Parathyroid adenoma (tissue), 2 donors: ENCODE measurements at regions not wholly inside any gene's neighbourhood (a gene's known extent, or its start where the extent isn't known, plus 50 kb on each side); places are given as distances from the start of the nearest gene placed in this dataset.

Experiments used
- H2AFZ ChIP-seq: fragments of 300-600 bp; sonication (generic); one replicate; pipeline ENCODE4 v1.7.0; 2017; ENCODE audit warnings: antibody characterized with exemption, mild to moderate bottlenecking
- H3K27ac ChIP-seq: fragments of 300-600 bp; sonication (generic); one replicate; pipeline ENCODE4 v1.7.0; 2017
- H3K27me3 ChIP-seq: fragments of 300-600 bp; sonication (generic); one replicate; pipeline ENCODE4 v1.7.0; 2017; ENCODE audit warnings: low read length; ENCODE audit not compliant: control insufficient read depth, insufficient read depth
- H3K36me3 ChIP-seq: fragments of 300-600 bp; sonication (generic); one replicate; pipeline ENCODE4 v1.7.0; 2017; ENCODE audit warnings: low read length; ENCODE audit not compliant: control insufficient read depth, insufficient read depth
- H3K4me1 ChIP-seq: fragments of 300-600 bp; sonication (generic); one replicate; pipeline ENCODE4 v1.7.0; 2017; ENCODE audit warnings: control low read depth
- H3K4me2 ChIP-seq: fragments of 300-600 bp; sonication (generic); one replicate; pipeline ENCODE4 v1.7.0; 2017; ENCODE audit warnings: low read length
- H3K4me3 ChIP-seq: fragments of 300-600 bp; sonication (generic); one replicate; pipeline ENCODE4 v1.7.0; 2017; ENCODE audit warnings: low read depth, low read length
- H3K79me2 ChIP-seq: fragments of 300-600 bp; sonication (generic); one replicate; pipeline ENCODE4 v1.7.0; 2017; ENCODE audit warnings: control low read depth
- H3K9ac ChIP-seq: fragments of 300-600 bp; sonication (generic); one replicate; pipeline ENCODE4 v1.7.0; 2017; ENCODE audit warnings: mild to moderate bottlenecking
- H3K9me3 ChIP-seq: fragments of 300-600 bp; sonication (generic); one replicate; pipeline ENCODE4 v1.7.0; 2017; ENCODE audit warnings: low read length; ENCODE audit not compliant: control insufficient read depth
- CTCF ChIP-seq: fragments of 300-600 bp; sonication (generic); IDR thresholded peaks from one replicate; pipeline ENCODE4 v1.7.0; 2017; ENCODE audit warnings: antibody characterized with exemption, mild to moderate bottlenecking
- donor health status: primary hyperparathyroidism.

- Histone ChIP-seq H3K79me2 (no peaks in the 10 kb centered on the region), H3K9me3 (no peaks in the 10 kb centered on the region), H3K4me1 (no peaks in the 10 kb centered on the region), H3K4me3 (no peak overlapping the region), H3K36me3 (no peaks in the 10 kb centered on the region), H2AFZ (no peak overlapping the region), H3K27ac (no peak overlapping the region), H3K27me3 (no peaks in the 10 kb centered on the region), H3K9ac (no peak overlapping the region), H3K4me2 (no peak overlapping the region)
- no peak for TF ChIP-seq CTCF
Observed at GRCh38 chr15:31225356-31225955, 101.2 kb upstream of the KLF13 start.

- no peak overlapping the region for H3K4me3 ChIP-seq
Observed at GRCh38 chr15:31226021-31226420, 100.6 kb upstream of the KLF13 start.

GRCh38 chr15:31227235-31227634, 99.4 kb upstream of the KLF13 start:
- no peak for TF ChIP-seq CTCF
- Histone ChIP-seq H3K4me1 (no peaks in the 10 kb centered on the region), H3K9ac (no peak overlapping the region), H3K27ac (no peak overlapping the region), H3K27me3 (no peaks in the 10 kb centered on the region), H2AFZ (no peak overlapping the region), H3K4me3 (no peak overlapping the region), H3K9me3 (no peaks in the 10 kb centered on the region), H3K36me3 (no peaks in the 10 kb centered on the region), H3K79me2 (no peaks in the 10 kb centered on the region), H3K4me2 (no peak overlapping the region)

More at GRCh38 chr15:31226021-31226420, 100.6 kb upstream of the KLF13 start:
- no peak overlapping the region for H3K4me2 ChIP-seq
- no peaks in the 10 kb centered on the region for H3K9me3 ChIP-seq
- TF ChIP-seq CTCF, result no peak
- H3K9ac ChIP-seq, result no peak overlapping the region
- no peaks in the 10 kb centered on the region for H3K36me3 ChIP-seq
- no peaks in the 10 kb centered on the region for H3K4me1 ChIP-seq
- no peaks in the 10 kb centered on the region for H3K79me2 ChIP-seq
- no peak overlapping the region for H2AFZ ChIP-seq
- no peak overlapping the region for H3K27ac ChIP-seq
- no peaks in the 10 kb centered on the region for H3K27me3 ChIP-seq

- no peaks in the 10 kb centered on the region for H3K4me1 ChIP-seq
- no peaks in the 10 kb centered on the region for H3K79me2 ChIP-seq
- no peaks in the 10 kb centered on the region for H3K9me3 ChIP-seq
- H3K27me3 ChIP-seq, result no peaks in the 10 kb centered on the region
- no peak overlapping the region for H3K9ac ChIP-seq
- H2AFZ ChIP-seq, result no peak overlapping the region
- no peaks in the 10 kb centered on the region for H3K36me3 ChIP-seq
- no peak overlapping the region for H3K4me2 ChIP-seq
- no peak overlapping the region for H3K27ac ChIP-seq
- H3K4me3 ChIP-seq, result no peak overlapping the region
- no peak for TF ChIP-seq CTCF
Observed at GRCh38 chr15:31228011-31228484, 98.6 kb upstream of the KLF13 start.
